ENCODE measurements at regions not wholly inside any gene's neighbourhood (a gene's known extent, or its start where the extent isn't known, plus 50 kb on each side); places are given as distances from the start of the nearest gene placed in this dataset.

DNA sequence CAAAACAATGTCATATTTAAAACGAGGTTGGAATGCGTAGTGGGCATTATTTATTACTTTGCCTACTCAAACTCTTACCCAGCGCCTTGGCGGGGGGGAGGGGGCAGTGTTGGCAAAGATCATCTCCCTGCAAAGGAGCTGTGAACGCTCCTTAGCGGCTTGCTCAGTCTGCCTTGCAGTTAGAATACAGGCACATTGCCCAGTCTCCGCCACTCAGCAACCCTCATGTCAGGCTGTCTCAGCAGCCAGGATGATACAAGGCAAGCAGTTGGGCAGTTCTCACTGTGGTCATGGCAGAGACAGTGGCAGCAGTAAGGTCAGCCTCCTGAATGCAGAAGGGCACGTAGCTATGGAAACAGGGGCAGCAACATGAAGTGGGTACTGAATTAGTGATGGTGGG lies 170.4 kb upstream of the KCNK2 start:
- TF ChIP-seq SP1 (IDR thresholded peaks at IDR 0.05) (no peak), FOXM1 (IDR thresholded peaks at IDR 0.05; ENCODE audit: borderline replicate concordance) (no peak), BHLHE40 (IDR thresholded peaks at IDR 0.05; ENCODE audit: borderline replicate concordance) (no peak), CTBP1 (IDR thresholded peaks at IDR 0.05; ENCODE audit: borderline replicate concordance) (no peak), FOXK2 (IDR thresholded peaks at IDR 0.05) (no peak), ELF4 (IDR thresholded peaks at IDR 0.05) (no peak)
- TF ChIP-seq, protein P1, sequence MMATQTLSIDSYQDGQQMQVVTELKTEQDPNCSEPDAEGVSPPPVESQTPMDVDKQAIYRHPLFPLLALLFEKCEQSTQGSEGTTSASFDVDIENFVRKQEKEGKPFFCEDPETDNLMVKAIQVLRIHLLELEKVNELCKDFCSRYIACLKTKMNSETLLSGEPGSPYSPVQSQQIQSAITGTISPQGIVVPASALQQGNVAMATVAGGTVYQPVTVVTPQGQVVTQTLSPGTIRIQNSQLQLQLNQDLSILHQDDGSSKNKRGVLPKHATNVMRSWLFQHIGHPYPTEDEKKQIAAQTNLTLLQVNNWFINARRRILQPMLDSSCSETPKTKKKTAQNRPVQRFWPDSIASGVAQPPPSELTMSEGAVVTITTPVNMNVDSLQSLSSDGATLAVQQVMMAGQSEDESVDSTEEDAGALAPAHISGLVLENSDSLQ (IDR thresholded peaks at IDR 0.05): no peak
